CD14-positive monocyte (primary cell): ENCODE measurements at regions not wholly inside any gene's neighbourhood (a gene's known extent, or its start where the extent isn't known, plus 50 kb on each side); places are given as distances from the start of the nearest gene placed in this dataset.

Experiments
- DNase-seq, 3 donors: peaks; one replicate each; pipeline ENCODE4 v3.0.0-alpha.2; 2011 to 2022
- H2AFZ ChIP-seq: 2 replicates; pipeline ENCODE4 v1.6.0; 2012; ENCODE audit warnings: mild to moderate bottlenecking, low read depth, low read length, inconsistent platforms; ENCODE audit not compliant: insufficient read depth, poor library complexity, severe bottlenecking
- H3K27ac ChIP-seq, 2 donors: 1 replicate in 1 of 2; 2 replicates in 1 of 2; pipeline ENCODE4 v1.5.1; 2012 to 2013; ENCODE audit warnings: low read length in 2 of 2, control low read depth in 1 of 2, inconsistent platforms in 1 of 2, low read depth in 1 of 2, mild to moderate bottlenecking in 1 of 2
- H3K27me3 ChIP-seq, 2 donors: one replicate each; pipeline versions ENCODE4 v1.6.0 to v1.6.1; 2011 to 2013; ENCODE audit warnings: low read length in 2 of 2; ENCODE audit not compliant: control insufficient read depth in 2 of 2, insufficient read depth in 2 of 2
- H3K36me3 ChIP-seq, 2 donors: replicated peaks in 1 of 2; 1 replicate in 1 of 2; 2 replicates in 1 of 2; pipeline versions ENCODE4 v1.5.1 to v1.6.1; 2012 to 2013; ENCODE audit warnings: low read length in 2 of 2, control low read depth in 1 of 2, inconsistent platforms in 1 of 2, mild to moderate bottlenecking in 1 of 2; ENCODE audit not compliant: insufficient read depth in 2 of 2, control insufficient read depth in 1 of 2
- H3K4me1 ChIP-seq, 2 donors: 1 replicate in 1 of 2; 2 replicates in 1 of 2; pipeline versions ENCODE4 v1.5.1 to v1.6.1; 2012 to 2013; ENCODE audit warnings: low read length in 2 of 2, control low read depth in 1 of 2, inconsistent platforms in 1 of 2, mild to moderate bottlenecking in 1 of 2, moderate library complexity in 1 of 2; ENCODE audit not compliant: insufficient read depth in 2 of 2, control insufficient read depth in 1 of 2
- H3K4me2 ChIP-seq: replicated peaks from 2 replicates; pipeline ENCODE3; 2012; ENCODE audit warnings: low read length, moderate library complexity, mild to moderate bottlenecking; ENCODE audit not compliant: poor library complexity, severe bottlenecking; ENCODE audit errors: extremely low read depth
- H3K4me3 ChIP-seq, 3 experiments: fragments of 200-600 bp in 1 of 3; sonication (generic) in 1 of 3; replicated peaks in 1 of 3; 1 replicate in 2 of 3; 2 replicates in 1 of 3; pipeline ENCODE4 v1.5.1; 2011 to 2013; ENCODE audit warnings: low read length in 3 of 3, mild to moderate bottlenecking in 3 of 3, control low read depth in 2 of 3, low read depth in 2 of 3, inconsistent platforms in 1 of 3, moderate library complexity in 1 of 3
- H3K79me2 ChIP-seq: 2 replicates; pipeline ENCODE4 v1.6.0; 2012; ENCODE audit warnings: mild to moderate bottlenecking, control low read depth, inconsistent platforms, low read length, moderate library complexity; ENCODE audit not compliant: insufficient read depth
- H3K9ac ChIP-seq: 2 replicates; pipeline ENCODE4 v1.6.0; 2017; ENCODE audit warnings: low read length, mild to moderate bottlenecking; ENCODE audit not compliant: insufficient read depth, poor library complexity, severe bottlenecking
- H3K9me3 ChIP-seq, 2 donors: replicated peaks in 1 of 2; 1 replicate in 1 of 2; 2 replicates in 1 of 2; pipeline versions ENCODE4 v1.5.1 to v1.6.1; 2012 to 2013; ENCODE audit warnings: low read length in 2 of 2, control low read depth in 1 of 2; ENCODE audit not compliant: control insufficient read depth in 1 of 2, insufficient read depth in 1 of 2
- H4K20me1 ChIP-seq: 2 replicates; pipeline ENCODE4 v1.6.0; 2012; ENCODE audit warnings: mild to moderate bottlenecking, low read length, control low read depth, moderate library complexity; ENCODE audit not compliant: insufficient read depth
- H3K27ac Mint-ChIP-seq, 7 donors: one replicate each; pipeline ENCODE4 v1.8.0; 2020; ENCODE audit warnings: mild to moderate bottlenecking in 7 of 7, mixed read lengths in 7 of 7, moderate library complexity in 6 of 7, inconsistent platforms in 2 of 7
- H3K27me3 Mint-ChIP-seq, 3 donors: one replicate each; pipeline ENCODE4 v1.8.0; 2021 to 2022; ENCODE audit warnings: low read depth in 3 of 3, mild to moderate bottlenecking in 3 of 3, mixed read lengths in 3 of 3, moderate library complexity in 3 of 3, inconsistent platforms in 1 of 3
- H3K36me3 Mint-ChIP-seq, 2 donors: one replicate each; pipeline ENCODE4 v1.8.0; 2020; ENCODE audit warnings: mixed read lengths in 2 of 2, inconsistent platforms in 1 of 2, mild to moderate bottlenecking in 1 of 2
- H3K4me1 Mint-ChIP-seq: one replicate; pipeline ENCODE4 v1.8.0; 2020; ENCODE audit warnings: mild to moderate bottlenecking, mixed read lengths
- H3K4me3 Mint-ChIP-seq, 2 donors: one replicate each; pipeline ENCODE4 v1.8.0; 2020; ENCODE audit warnings: mild to moderate bottlenecking in 2 of 2, mixed read lengths in 2 of 2, moderate library complexity in 1 of 2
- H3K9me3 Mint-ChIP-seq, 7 donors: one replicate each; pipeline ENCODE4 v1.8.0; 2020 to 2022; ENCODE audit warnings: mixed read lengths in 7 of 7, mild to moderate bottlenecking in 6 of 7, moderate library complexity in 6 of 7, inconsistent platforms in 2 of 7
- CTCF ChIP-seq: fragments of 200-600 bp; IDR thresholded peaks from one replicate; pipeline ENCODE4 v1.8.0; 2022; ENCODE audit warnings: antibody characterized with exemption, mild to moderate bottlenecking
- WGBS: methylation state at CpG from one replicate; pipeline ENCODE4 v1.1.5; 2013; ENCODE audit warnings: missing lambda C conversion rate; ENCODE audit not compliant: insufficient coverage; 5-methylcytosine and 5-hydroxymethylcytosine counted together
- intact Hi-C, 2 donors: fragments of 100-400 bp; cut with micrococcal nuclease; formaldehyde crosslinking; loops; one replicate each; pipeline versions ENCODE4 v1.15.0 to v1.15.1; 2023

GRCh38 chr16:20191566-20191965, 117.9 kb upstream of the GPR139 start:
- DNase-seq = no peak
- Histone ChIP-seq H3K79me2 (no peaks in the 10 kb centered on the region), H3K9me3 (peaks cover 0 to 2% of the 10 kb centered on the region in 2 donors), H3K4me2 (no peak overlapping the region), H3K36me3 (no peaks in the 10 kb centered on the region), H4K20me1 (no peaks in the 10 kb centered on the region), H3K27me3 (no peaks in the 10 kb centered on the region), H3K4me1 (no peaks in the 10 kb centered on the region), H3K4me3 (no peak overlapping the region), H3K9ac (no peak overlapping the region), H2AFZ (no peak overlapping the region), H3K27ac (no peak overlapping the region)
- Mint-ChIP-seq H3K9me3 (peaks cover 0 to 7% (median 0%) of the 10 kb centered on the region in 7 donors), H3K36me3 (no peaks in the 10 kb centered on the region), H3K27me3 (peaks cover 0 to 3% (median 0%) of the 10 kb centered on the region in 3 donors), H3K4me3 (no peak overlapping the region), H3K4me1 (no peaks in the 10 kb centered on the region), H3K27ac (no peak overlapping the region)
- intact Hi-C loops = no loop called here
- no peak for TF ChIP-seq CTCF

GRCh38 chr16:20181949-20182348, 108.3 kb upstream of the GPR139 start:
- Mint-ChIP-seq H3K36me3 (no peaks in the 10 kb centered on the region), H3K4me3 (no peak overlapping the region), H3K27me3 (peaks cover 0 to 3% (median 0%) of the 10 kb centered on the region in 3 donors), H3K9me3 (peaks cover 0 to 4% (median 2%) of the 10 kb centered on the region in 7 donors), H3K27ac (no peak overlapping the region), H3K4me1 (no peaks in the 10 kb centered on the region)
- intact Hi-C loops = no loop called here
- Histone ChIP-seq H3K79me2 (no peaks in the 10 kb centered on the region), H4K20me1 (no peaks in the 10 kb centered on the region), H3K9me3 (peaks cover 0 to 3% of the 10 kb centered on the region in 2 donors), H3K27me3 (no peaks in the 10 kb centered on the region), H3K4me1 (no peaks in the 10 kb centered on the region), H2AFZ (no peak overlapping the region), H3K4me3 (no peak overlapping the region), H3K4me2 (no peak overlapping the region), H3K36me3 (no peaks in the 10 kb centered on the region), H3K27ac (no peak overlapping the region), H3K9ac (no peak overlapping the region)
- no peak for TF ChIP-seq CTCF
- 75% methylated on average over 1 of the region's 3 CpGs for WGBS
- DNase-seq = no peak
